Astrocyte (in vitro differentiated cells and primary cell): ENCODE measurements at regions not wholly inside any gene's neighbourhood (a gene's known extent, or its start where the extent isn't known, plus 50 kb on each side); places are given as distances from the start of the nearest gene placed in this dataset.

Experiments used
- DNase-seq: peaks from one replicate; pipeline ENCODE4 v3.0.0-alpha.2; 2010; ENCODE audit warnings: low read depth
- FAIRE-seq: peaks from 2 replicates; lab custom pipeline; 2011; peaks lifted over from hg19 to GRCh38; lab: Jason Lieb, UNC
- H2AFZ ChIP-seq: 2 replicates; pipeline ENCODE4 v1.6.0; 2012; ENCODE audit warnings: low read depth, low read length, inconsistent platforms
- H3K27ac ChIP-seq: 2 replicates; pipeline ENCODE4 v1.5.1; 2011; ENCODE audit warnings: low read depth, low read length, inconsistent platforms
- H3K27me3 ChIP-seq: 2 replicates; pipeline ENCODE4 v1.6.0; 2011; ENCODE audit warnings: low read length, inconsistent platforms; ENCODE audit not compliant: insufficient read depth
- H3K36me3 ChIP-seq: 2 replicates; pipeline ENCODE4 v1.5.1; 2011; ENCODE audit warnings: low read length, inconsistent platforms; ENCODE audit not compliant: insufficient read depth
- H3K4me1 ChIP-seq: 2 replicates; pipeline ENCODE4 v1.5.1; 2011; ENCODE audit warnings: low read length, inconsistent platforms; ENCODE audit not compliant: insufficient read depth
- H3K4me2 ChIP-seq: 2 replicates; pipeline ENCODE4 v1.6.0; 2012; ENCODE audit warnings: low read length, inconsistent platforms
- H3K4me3 ChIP-seq: 2 replicates; pipeline ENCODE4 v1.5.1; 2011; ENCODE audit warnings: low read depth, mild to moderate bottlenecking, low read length, inconsistent platforms; ENCODE audit not compliant: insufficient read depth
- H3K79me2 ChIP-seq: 2 replicates; pipeline ENCODE4 v1.6.0; 2012; ENCODE audit warnings: mild to moderate bottlenecking, low read length, inconsistent platforms; ENCODE audit not compliant: insufficient read depth
- H3K9ac ChIP-seq: 2 replicates; pipeline ENCODE4 v1.6.0; 2012; ENCODE audit warnings: mild to moderate bottlenecking, low read length, inconsistent platforms
- H3K9me3 ChIP-seq: 2 replicates; pipeline ENCODE4 v1.5.1; 2012; ENCODE audit warnings: low read depth, mild to moderate bottlenecking, low read length, inconsistent platforms; ENCODE audit not compliant: insufficient read depth
- H4K20me1 ChIP-seq: 2 replicates; pipeline ENCODE4 v1.6.0; 2012; ENCODE audit warnings: low read length, inconsistent platforms; ENCODE audit not compliant: insufficient read depth
- H3K27ac Mint-ChIP-seq: one replicate; pipeline ENCODE4 v1.8.0; 2021; ENCODE audit warnings: mild to moderate bottlenecking, mixed read lengths; ENCODE audit not compliant: unreplicated experiment
- H3K27me3 Mint-ChIP-seq: one replicate; pipeline ENCODE4 v1.8.0; 2021; ENCODE audit warnings: low read depth, mixed read lengths; ENCODE audit not compliant: unreplicated experiment
- H3K36me3 Mint-ChIP-seq: one replicate; pipeline ENCODE4 v1.8.0; 2021; ENCODE audit warnings: low read depth, mixed read lengths; ENCODE audit not compliant: unreplicated experiment
- H3K4me1 Mint-ChIP-seq: one replicate; pipeline ENCODE4 v1.8.0; 2021; ENCODE audit warnings: low read depth, mixed read lengths; ENCODE audit not compliant: unreplicated experiment
- H3K4me3 Mint-ChIP-seq: one replicate; pipeline ENCODE4 v1.8.0; 2021; ENCODE audit warnings: mild to moderate bottlenecking, moderate library complexity, mixed read lengths; ENCODE audit not compliant: unreplicated experiment
- H3K9me3 Mint-ChIP-seq: one replicate; pipeline ENCODE4 v1.8.0; 2021; ENCODE audit warnings: mild to moderate bottlenecking, mixed read lengths; ENCODE audit not compliant: unreplicated experiment
- CTCF ChIP-seq: IDR thresholded peaks from 2 replicates; pipeline ENCODE4 v1.5.1; 2011; ENCODE audit warnings: low read depth, mild to moderate bottlenecking, inconsistent platforms, low read length, moderate library complexity; ENCODE audit not compliant: insufficient read depth
- EZH2 ChIP-seq: IDR thresholded peaks from 2 replicates; pipeline ENCODE4 v1.6.1; 2012; ENCODE audit warnings: mild to moderate bottlenecking, low read length, inconsistent platforms; ENCODE audit not compliant: insufficient read depth

- Histone ChIP-seq H3K4me3 (no peak overlapping the region), H4K20me1 (no peaks in the 10 kb centered on the region), H3K9ac (no peak overlapping the region), H3K79me2 (no peaks in the 10 kb centered on the region), H3K4me1 (no peaks in the 10 kb centered on the region), H3K36me3 (no peaks in the 10 kb centered on the region), H3K4me2 (no peak overlapping the region), H3K9me3 (peaks cover 4% of the 10 kb centered on the region), H2AFZ (no peak overlapping the region), H3K27me3 (no peaks in the 10 kb centered on the region), H3K27ac (no peak overlapping the region)
- DNase-seq (no peak), FAIRE-seq (no peak)
- no peaks in the 10 kb centered on the region for H3K36me3 Mint-ChIP-seq
- H3K4me3 Mint-ChIP-seq: no peak overlapping the region
- H3K9me3 Mint-ChIP-seq: no peaks in the 10 kb centered on the region
- no peaks in the 10 kb centered on the region for H3K27me3 Mint-ChIP-seq
- H3K4me1 Mint-ChIP-seq: no peaks in the 10 kb centered on the region
- TF ChIP-seq CTCF: no peak
- TF ChIP-seq EZH2: no peak
- H3K27ac Mint-ChIP-seq: no peak overlapping the region
These were observed 420.3 kb downstream of the GABRG2 start for GRCh38 chr5:162487528-162488525.

GRCh38 chr5:162496100-162496808 is 428.7 kb downstream of the GABRG2 start:
- FAIRE-seq: no peak
- Histone ChIP-seq H3K9ac (no peak overlapping the region), H3K79me2 (no peaks in the 10 kb centered on the region), H3K27me3 (no peaks in the 10 kb centered on the region), H3K4me2 (no peak overlapping the region), H3K4me1 (no peaks in the 10 kb centered on the region), H3K4me3 (no peak overlapping the region), H3K36me3 (no peaks in the 10 kb centered on the region), H3K9me3 (peaks cover 7% of the 10 kb centered on the region), H3K27ac (no peak overlapping the region), H4K20me1 (no peaks in the 10 kb centered on the region), H2AFZ (no peak overlapping the region)
- H3K27ac Mint-ChIP-seq: no peak overlapping the region
- H3K9me3 Mint-ChIP-seq: no peaks in the 10 kb centered on the region
- H3K4me3 Mint-ChIP-seq: no peak overlapping the region
- DNase-seq: no peak
- no peaks in the 10 kb centered on the region for H3K27me3 Mint-ChIP-seq
- TF ChIP-seq EZH2: no peak
- no peak for TF ChIP-seq CTCF
- no peaks in the 10 kb centered on the region for H3K36me3 Mint-ChIP-seq
- no peaks in the 10 kb centered on the region for H3K4me1 Mint-ChIP-seq
